Stimulated activated naive CD4-positive, alpha-beta T cell (primary cell): ENCODE measurements at regions not wholly inside any gene's neighbourhood (a gene's known extent, or its start where the extent isn't known, plus 50 kb on each side); places are given as distances from the start of the nearest gene placed in this dataset.
"Not testable (repeated sequence)": the region's sequence is repeated elsewhere in the genome, so short reads cannot be mapped to it uniquely, and the experiment has no call there.

Experiments used
- DNase-seq, 6 experiments: peaks; one replicate each; lab custom pipeline; 2025; lab: John Stamatoyannopoulos, UW

DNA sequence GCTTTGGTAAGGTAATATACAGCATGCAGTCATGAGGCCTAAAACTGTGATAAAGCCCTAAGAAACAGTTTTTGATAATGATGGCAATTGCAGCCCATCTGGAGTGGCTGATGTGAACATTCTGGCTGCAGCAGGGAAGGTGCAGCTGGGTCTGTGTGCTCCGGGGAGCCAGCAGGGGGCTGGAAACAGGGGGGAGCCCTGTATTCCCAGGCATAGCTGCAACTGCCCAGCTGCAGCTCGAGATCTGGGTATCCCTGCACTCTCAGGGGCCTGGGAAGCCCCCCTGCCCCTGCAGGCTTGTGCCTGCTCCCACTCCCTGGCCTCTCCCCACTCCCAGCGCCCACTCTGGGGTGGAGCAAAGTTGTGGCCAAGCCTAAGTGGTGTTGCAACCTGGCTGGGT lies 95.6 kb downstream of the RRAGB start:
- no peak for DNase-seq

DNA sequence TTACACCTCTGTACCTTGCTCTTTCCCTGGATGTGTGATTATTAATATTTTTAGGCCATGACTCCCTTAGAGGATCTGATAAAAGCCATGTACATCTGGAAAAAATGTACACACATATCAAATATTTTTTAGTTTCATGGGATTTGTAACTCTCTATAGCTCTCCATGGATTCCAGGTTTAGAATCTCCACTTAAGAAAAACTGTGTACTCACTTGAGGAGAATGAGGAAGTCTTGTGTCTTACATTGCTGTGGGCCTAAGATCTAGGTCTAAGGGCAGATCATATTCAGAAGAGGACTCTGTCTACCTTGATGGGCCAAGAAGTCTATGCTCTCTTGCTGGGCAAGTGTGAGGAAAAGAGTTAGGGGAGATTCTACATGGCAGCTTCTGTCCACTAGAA lies 98.0 kb downstream of the RRAGB start:
- DNase-seq, result no peak

DNA sequence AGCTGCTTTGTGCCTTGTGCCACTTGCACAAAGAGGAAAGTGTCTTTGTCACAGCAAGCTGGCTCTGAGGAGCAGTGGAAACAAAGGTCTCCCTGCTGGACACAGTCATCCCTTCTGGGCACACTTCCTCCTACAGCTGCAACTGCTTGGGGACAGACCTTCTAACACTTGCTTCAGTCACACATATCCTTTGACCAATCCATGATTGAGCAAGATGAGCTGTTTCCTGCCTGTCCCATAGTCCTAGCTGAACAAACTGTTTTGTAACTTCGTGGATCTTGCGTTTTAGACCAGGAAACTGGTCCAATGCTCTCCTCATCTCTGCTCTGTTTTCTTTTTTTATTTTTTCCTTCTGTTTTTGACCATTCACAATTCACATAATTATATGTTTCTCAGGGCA lies 98.5 kb downstream of the RRAGB start:
- DNase-seq, result no peak

DNA sequence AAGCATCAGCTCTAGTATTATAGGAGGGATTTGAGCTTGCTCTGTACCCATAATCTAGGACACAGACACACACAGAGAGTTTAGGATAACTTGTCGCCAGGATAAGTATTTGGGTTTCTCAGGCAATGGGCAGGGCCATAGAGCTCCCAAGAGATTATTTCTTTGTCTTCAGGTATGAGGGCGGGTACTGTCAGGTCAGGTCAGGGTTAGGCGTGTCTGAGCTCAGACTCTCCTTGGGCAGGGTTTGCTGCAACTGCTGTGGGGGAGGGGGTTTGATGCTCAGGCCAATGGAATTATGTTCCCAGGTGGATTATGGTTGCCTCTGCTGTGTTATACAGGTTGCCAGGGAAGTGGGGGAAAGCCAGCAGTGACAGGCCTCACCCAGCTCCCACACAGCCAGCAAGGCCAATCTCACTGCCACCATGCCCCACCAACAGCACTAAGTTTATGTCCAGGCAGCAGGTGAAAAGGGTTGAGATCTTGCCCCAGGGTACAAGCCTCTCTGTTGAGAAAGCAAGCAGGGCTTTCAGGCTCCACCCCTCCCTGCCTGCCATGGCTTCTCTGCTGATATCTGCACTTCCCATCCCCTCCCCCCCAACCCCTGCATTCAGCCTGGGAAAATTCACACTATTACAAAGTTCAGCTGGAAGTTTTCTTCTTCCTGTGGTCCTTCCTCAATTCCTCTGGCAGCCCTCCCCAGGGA lies 101.3 kb downstream of the RRAGB start:
- DNase-seq, result no peak

DNA sequence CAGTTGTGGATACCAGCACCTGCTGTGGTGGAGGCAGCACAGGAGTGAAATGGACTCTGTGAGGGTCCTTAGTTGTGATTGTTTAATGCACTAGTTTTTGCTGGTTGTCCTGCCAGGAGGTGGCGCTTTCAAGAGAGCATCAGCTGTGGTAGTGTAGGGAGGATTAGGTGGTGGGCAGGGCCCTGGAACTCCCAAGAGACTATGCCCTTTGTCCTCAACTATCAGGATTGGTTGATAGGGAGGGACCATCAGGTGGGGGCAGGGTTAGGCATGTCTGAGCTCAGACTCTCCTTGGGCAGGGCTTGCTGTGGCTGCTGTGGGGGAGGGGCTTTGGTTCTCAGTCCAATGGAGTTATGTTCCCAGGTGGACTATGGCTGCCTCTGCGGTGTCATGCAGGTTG lies 121.9 kb downstream of the RRAGB start:
- DNase-seq, result no peak

DNA sequence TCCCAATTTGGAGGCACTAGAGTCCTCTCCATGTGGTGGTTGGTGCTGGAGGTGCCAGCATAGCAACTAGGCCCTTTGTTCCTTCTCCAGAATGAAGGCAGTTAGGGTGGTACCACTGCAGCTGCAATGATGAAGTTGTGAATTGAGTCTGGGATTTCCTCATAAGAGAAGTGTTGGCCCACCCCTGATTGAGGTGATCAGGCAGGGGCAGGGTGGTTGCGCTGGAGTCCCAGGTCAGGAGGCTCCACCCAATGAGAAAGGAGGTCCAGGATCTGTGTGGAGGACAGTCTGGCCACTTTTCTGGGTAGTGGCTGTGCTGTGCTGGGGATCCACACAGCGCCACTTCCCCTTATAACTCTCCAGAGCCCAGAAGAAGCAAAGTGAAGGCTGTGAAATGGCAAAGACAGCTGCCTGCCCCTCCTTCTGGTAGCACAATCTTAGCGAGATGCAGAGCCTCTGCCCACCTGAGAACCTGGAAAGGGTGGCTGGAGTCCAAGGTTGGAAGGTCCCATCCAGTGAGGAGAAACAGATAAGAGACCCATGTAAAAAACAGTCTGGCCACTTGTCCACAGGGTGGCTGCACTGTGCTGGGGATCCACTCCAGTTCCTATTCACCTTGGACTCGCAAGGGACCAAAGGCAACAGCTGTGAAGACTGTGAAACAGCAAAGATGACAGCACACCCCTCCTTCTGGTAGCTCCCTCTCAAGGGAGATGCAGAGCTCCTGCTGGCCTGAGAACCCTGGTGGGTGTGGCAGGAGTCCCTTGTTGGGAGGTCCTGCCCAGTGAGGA lies 124.6 kb downstream of the RRAGB start:
- no peak for DNase-seq

DNA sequence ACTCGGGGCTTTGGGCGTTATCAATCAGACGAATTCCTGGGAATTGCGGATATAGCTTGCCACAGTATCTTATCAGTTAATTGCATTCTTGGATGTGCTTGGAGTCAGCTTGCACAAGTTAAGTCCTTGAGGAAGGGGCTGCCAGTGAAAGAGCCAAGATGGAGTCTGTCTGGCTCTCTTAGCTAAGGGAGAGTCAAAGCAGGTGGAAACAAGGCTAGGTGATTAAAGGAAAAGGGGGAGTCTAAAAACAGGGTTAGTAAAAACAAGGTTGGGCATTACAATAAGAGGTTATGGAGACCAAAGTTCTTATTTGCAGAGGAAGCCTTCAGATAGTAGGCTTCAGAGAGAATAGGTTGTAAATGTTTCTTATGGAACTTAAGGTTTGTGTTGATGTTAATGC lies 149.2 kb downstream of the RRAGB start:
- DNase-seq, result not testable (repeated sequence)

DNA sequence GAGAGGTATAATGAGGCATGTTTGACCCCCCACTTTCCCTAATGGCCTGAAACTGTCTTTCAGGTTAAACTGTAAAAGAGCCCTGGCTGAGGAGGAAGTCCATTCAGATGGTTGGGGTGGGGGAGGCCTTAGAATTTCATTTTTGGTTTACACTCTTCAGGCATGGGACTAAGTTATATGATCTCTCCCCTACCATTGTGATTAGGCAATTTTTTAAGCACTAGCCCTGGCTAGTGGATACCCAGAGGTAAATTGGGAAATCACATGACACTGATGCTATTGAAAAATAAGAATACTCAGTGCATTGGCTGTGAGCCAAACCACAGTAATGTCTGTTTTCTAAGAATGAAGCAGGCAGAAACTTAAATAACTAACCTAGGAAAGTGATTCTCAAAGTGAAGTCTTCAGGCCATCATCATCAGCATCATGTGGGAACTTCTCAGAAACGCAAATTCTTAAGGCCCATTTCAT lies 149.7 kb downstream of the RRAGB start:
- no peak for DNase-seq

DNA sequence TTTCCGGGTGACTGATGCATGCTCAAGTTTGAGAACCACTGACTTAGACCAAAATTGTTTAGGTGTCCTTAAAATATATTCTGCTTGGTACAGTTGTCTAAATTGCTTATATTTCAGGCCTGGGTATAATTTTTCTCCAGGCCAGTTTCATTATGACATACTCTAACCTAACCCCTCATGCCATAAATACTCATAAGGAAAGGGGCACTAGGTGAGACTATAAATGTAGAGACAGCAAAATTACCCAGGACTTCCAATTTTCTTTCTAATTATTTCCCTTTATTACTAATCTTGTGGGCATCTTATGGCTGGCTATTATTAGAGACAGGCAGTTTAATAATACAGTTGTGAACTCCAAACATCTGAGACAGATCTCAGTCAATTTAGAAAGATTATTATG lies 150.2 kb downstream of the RRAGB start:
- DNase-seq, result no peak

DNA sequence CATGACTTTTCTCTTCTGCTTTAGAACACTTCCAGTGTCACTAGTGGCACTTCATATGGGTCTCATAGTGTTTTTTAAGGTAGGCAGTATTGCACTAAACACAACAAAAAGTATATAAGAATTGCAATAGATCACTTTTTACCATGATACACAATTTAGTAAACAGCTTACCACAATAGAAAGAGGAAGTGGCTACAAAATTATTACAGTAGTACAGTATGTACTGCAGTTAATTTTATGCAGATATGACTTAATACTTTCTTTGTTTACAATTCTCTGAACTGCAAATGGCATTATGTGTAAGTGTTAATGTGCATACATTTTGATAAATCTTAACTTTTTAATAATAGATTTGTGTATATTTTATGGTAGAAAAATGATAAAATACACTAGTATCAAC lies 157.3 kb downstream of the RRAGB start:
- no peak for DNase-seq

DNA sequence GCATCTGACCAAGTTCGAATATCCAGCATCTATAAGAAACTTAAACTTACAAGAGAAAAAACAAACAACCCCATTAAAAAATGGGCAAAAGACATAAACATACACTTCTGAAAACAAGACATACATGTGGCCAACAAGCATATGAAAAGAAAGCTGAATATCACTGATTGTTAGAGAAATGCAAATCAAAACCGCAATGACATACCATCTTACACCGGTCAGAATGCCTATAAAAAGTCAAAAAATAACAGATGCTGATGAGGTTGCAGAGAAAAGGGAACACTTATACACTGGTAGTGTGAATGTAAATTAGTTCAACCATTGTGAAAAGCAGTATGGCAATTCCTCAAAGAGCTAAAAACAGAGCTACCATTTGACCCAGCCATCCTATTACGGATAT lies 166.0 kb downstream of the RRAGB start:
- not testable (repeated sequence) for DNase-seq

DNA sequence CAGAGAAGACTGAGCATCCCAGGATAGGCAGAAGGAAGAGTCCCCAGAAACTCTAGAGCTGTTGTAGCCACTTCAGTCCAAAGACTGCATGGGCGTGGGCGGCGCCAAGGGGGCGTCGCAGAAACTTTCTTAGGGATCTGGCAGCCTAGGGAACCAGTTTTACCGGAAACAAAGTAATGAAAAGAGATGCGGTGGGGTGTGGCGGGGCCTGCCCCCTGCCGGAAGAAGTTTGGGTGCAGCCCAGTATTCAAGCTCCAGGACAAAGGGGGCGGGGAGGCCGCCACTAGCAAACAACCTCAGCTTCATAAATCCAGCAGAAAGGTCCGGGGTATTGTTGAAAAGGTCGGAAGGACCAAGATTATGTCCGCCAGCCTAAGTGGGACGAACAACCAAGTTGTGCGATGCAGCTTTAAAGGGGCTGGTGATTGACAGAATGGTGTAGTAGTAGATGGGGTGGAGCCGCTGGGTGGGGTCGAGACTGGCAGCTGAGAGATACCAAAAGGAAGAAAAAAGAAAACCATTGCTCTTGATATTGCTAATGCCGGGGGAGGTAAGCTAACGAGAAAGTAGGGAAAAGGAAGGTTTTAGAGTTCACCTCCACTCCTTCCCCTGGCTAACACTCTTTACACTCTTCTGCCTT lies 190.5 kb downstream of the RRAGB start:
- DNase-seq, result peak in 4 of 6 experiments; percentile 0 to 53 (median 28)

DNA sequence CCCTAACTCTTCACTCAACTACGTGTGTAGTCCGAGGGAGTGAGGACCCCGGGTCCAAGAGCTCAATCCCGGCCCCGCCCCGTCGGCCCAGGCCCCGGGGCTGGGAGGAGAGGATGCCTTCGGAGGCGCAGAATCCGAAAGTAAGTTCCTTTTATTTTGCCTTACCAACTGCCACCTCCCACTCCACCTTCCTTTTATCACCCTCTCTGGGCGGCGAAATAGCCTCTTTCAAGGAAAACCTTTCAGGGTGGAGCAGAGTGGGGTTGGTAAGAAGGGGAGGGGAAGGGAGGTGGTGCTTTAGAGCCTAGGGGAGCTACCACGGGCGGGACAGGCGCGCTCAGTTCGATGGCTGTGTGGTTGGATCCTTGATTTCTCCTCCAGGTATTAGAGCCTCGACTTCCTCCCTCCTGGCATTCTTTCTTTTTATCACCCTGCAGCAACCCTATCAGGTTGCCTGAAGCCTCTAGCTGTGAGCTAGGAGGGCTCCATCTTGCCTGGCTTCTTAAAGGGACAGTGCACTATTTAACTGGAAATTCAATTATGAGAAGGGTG lies 191.2 kb downstream of the RRAGB start:
- DNase-seq, result peak in 1 of 6 experiments; percentile 12

DNA sequence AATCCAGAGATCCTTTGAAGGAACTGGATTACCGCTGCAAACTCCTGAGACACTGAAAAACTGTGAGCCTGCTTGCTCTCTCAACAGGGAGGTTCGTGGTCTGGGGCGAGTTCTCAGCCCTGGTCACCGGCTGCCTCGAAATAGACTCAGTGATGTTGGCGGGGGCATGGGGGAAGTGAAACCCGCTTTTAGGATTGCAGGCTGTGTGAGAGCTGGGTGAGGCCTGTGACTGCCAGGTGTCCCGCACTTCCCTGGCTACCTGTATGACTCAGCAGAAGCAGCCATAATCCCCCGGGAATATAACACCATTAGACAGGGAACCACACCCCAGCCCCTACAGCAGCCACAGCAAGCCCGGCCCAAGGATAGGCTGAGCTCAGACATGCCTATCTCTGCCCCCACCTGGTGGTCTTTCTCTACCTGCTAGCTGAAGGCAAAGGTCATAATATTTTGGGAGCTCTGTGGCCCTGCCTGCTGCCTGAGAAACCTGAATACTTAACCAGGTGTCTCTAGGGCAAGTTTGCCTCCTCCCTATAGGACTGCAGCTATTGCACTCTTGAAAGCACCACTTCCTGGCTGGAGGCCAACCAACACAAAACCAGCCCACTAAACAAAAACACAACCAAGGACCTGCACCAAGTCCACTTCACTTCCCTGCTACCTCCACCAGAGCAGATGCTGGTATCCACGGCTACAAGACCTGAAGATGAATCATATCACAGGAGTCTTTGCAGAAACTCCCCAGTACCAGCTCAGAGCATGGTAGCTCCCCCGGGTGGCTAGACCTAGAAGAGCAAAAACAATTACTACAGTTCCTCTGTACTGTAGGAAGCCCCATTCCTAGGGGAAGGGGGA lies 202.0 kb downstream of the RRAGB start:
- no peak for DNase-seq

DNA sequence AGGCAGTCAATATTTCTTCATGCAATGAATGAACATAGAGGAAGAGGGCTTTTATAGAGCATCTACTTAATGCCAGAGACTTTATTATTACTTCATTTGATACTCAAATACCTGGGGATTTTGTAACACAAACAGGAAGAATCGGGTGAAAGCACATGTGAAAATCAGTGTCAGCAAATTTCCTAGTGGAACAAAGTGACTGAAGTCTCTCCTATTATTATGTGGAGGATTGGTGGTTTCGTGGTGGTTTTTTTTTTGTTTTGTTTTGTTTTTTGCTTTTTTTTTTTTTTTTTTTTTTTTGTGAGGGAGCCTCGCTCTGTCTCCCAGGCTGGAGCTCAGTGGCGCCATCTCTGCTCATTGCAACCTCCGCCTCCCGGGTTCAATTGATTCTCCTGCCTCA lies 207.0 kb downstream of the RRAGB start:
- no peak for DNase-seq

DNA sequence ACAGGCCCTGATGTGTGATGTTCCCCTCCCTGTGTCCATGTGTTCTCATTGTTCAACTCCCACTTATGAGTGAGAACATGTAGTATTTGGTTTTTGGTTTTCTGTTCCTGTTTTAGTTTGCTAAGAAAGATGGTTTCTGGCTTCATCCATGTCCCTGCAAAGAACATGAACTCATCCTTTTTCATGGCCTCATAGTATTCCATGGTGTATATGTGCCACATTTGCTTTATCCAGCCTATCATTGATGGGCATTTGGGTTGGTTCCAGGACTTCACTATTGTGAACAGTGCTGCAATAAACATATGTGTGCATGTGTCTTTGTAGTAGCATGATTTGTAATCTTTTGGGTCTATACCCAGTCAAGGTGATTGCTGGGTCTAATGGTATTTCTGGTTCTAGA lies 211.0 kb downstream of the RRAGB start:
- DNase-seq, result not testable (repeated sequence)
